ENCODE measurements at regions not wholly inside any gene's neighbourhood (a gene's known extent, or its start where the extent isn't known, plus 50 kb on each side); places are given as distances from the start of the nearest gene placed in this dataset.

DNA sequence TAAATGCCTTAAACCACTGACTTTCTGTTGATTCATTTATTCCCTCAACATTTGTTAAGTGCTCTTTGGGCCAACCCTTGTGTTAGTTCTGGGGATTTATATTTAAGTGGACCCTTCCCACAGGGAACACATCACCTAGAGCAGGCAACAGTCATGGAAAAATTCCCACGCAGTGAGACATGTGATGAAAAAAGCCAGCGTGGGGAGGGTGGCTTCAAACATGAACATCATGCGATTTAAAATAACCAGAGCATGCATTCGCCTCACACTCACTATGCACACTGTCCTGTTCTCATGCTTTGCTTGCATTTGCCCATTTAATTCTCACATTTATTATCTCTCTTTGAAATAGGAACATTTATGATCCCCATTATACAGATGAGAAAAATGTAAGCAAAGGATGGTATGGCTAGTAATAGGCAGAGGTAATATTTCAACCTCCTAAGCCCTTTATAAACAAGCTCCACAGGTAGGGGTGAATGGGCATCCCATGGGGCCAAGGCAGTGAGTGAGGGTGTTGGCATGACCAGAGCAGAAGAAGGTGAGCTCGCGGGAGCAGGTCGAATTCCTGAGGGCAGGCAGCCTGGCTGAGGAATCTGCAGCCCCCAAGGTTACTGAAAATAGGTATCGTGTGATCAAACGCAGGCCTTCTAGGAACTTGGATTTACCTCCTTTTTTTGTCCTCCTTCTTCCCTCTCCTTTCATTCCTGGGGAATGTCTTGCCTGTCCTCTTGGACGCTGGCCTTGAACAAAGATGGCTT is 297.8 kb downstream of the MYCN start:
- no peak overlapping the region for H2AFZ ChIP-seq (replicated peaks; ENCODE audit: low read length, poor library complexity)
- H3K4me3 ChIP-seq (ENCODE audit: insufficient read depth, low read depth, low read length), result no peak overlapping the region
- TF ChIP-seq BHLHE40 (IDR thresholded peaks at IDR 0.05; ENCODE audit: low read depth, low read length), result no peak
- TF ChIP-seq FOS (IDR thresholded peaks at IDR 0.05; ENCODE audit: low read depth, low read length), result no peak
- TF ChIP-seq CHD1 (IDR thresholded peaks at IDR 0.05; ENCODE audit: low read depth, low read length), result no peak
- TF ChIP-seq CEBPB (IDR thresholded peaks at IDR 0.05; ENCODE audit: low read depth, low read length), result no peak
- ATAC-seq (ENCODE audit: low read depth) (no peak), DNase-seq (no peak)
- H2BK20ac ChIP-seq (ENCODE audit: low read depth, low read length), result no peak overlapping the region
- no peaks in the 10 kb centered on the region for H3K27me3 ChIP-seq (ENCODE audit: control insufficient read depth, insufficient read depth, low read length)
- no peak overlapping the region for H3K27ac ChIP-seq (ENCODE audit: insufficient read depth, low read length)
- dilution Hi-C loops (cut with HindIII; ENCODE audit: low sequenced_read_pairs, unreplicated experiment), result no loop called here
- no peak overlapping the region for H2BK120ac ChIP-seq (ENCODE audit: low read depth, low read length)
- in situ Hi-C loops (cut with MboI; ENCODE audit: low sequenced_read_pairs), result no loop called here
- H3K9ac ChIP-seq (ENCODE audit: low read depth, low read length), result no peak overlapping the region
- no peaks in the 10 kb centered on the region for H3K9me1 ChIP-seq (ENCODE audit: insufficient read depth, low read length)
- no peak overlapping the region for H3K14ac ChIP-seq (replicated peaks; ENCODE audit: low read depth, low read length)
- H3K36me3 ChIP-seq (ENCODE audit: control insufficient read depth, insufficient read depth, low read length), result no peaks in the 10 kb centered on the region
- H3K9me3 ChIP-seq (ENCODE audit: control insufficient read depth, insufficient read depth, low read length), result peaks cover 14% of the 10 kb centered on the region
- no peak overlapping the region for H4K8ac ChIP-seq (ENCODE audit: low read depth in 2 of 2, low read length in 2 of 2)
- H2AK5ac ChIP-seq (ENCODE audit: low read depth, low read length), result no peak overlapping the region
- H3K4me2 ChIP-seq (ENCODE audit: low read depth, low read length), result no peak overlapping the region
- no peak overlapping the region for H3K23ac ChIP-seq (ENCODE audit: low read depth, low read length)
- no TSS peak for BruUV-seq (replicated peaks)
- no peak overlapping the region for H2BK5ac ChIP-seq (ENCODE audit: low read depth, low read length, poor library complexity, severe bottlenecking)
- no peaks in the 10 kb centered on the region for H3K79me1 ChIP-seq (ENCODE audit: low read depth in 1 of 2, low read length in 2 of 2)
- H3K56ac ChIP-seq (ENCODE audit: extremely low read depth, insufficient read depth, low read length), result no peak overlapping the region
- H4K91ac ChIP-seq (ENCODE audit: insufficient read depth, low read depth, low read length), result no peak overlapping the region
- no peak overlapping the region for H2BK15ac ChIP-seq (ENCODE audit: low read depth, low read length)
- H4K5ac ChIP-seq (ENCODE audit: low read depth, low read length), result no peak overlapping the region
- intact Hi-C loops (cut with micrococcal nuclease), result no loop called here
- H3K4me1 ChIP-seq (ENCODE audit: control insufficient read depth, insufficient read depth, low read length), result no peaks in the 10 kb centered on the region
- H2AK9ac ChIP-seq (replicated peaks; ENCODE audit: low read depth, low read length, poor library complexity), result no peak overlapping the region
- CTCF ChIA-PET, result no interaction called here
- no peaks in the 10 kb centered on the region for H4K20me1 ChIP-seq (ENCODE audit: insufficient read depth, low read length)
- no CpG with 5 or more reads among the region's 10 CpGs for WGBS, 2 experiments (ENCODE audit: extremely low coverage in 2 of 2, insufficient read length in 1 of 2)
- no peak overlapping the region for H3K4ac ChIP-seq (ENCODE audit: low read depth, low read length)
- no peak overlapping the region for H3K18ac ChIP-seq (ENCODE audit: low read depth, low read length)
- POLR2A ChIA-PET (ENCODE audit: unreplicated experiment), result no interaction called here

All from IMR-90 (cell line).